Large intestine (tissue), 3 donors: ENCODE measurements at regions not wholly inside any gene's neighbourhood (a gene's known extent, or its start where the extent isn't known, plus 50 kb on each side); places are given as distances from the start of the nearest gene placed in this dataset.

ENCODE experiments used
- DNase-seq, 2 donors: peaks; one replicate each; pipeline versions ENCODE4 v3.0.0 to v3.0.0-alpha.2; 2013
- H3K27ac ChIP-seq: one replicate; pipeline ENCODE4 v1.5.1; 2013; ENCODE audit warnings: low read length
- H3K27me3 ChIP-seq: 2 replicates; pipeline ENCODE4 v1.6.1; 2013; ENCODE audit warnings: low read length; ENCODE audit not compliant: control insufficient read depth, insufficient read depth
- H3K36me3 ChIP-seq: 2 replicates; pipeline ENCODE4 v1.6.1; 2013; ENCODE audit warnings: low read length; ENCODE audit not compliant: control insufficient read depth, insufficient read depth
- H3K4me1 ChIP-seq: one replicate; pipeline ENCODE4 v1.6.1; 2013; ENCODE audit warnings: low read length; ENCODE audit not compliant: control insufficient read depth, insufficient read depth
- H3K4me3 ChIP-seq: one replicate; pipeline ENCODE4 v1.5.1; 2013; ENCODE audit warnings: low read length
- H3K9me3 ChIP-seq: one replicate; pipeline ENCODE4 v1.6.1; 2013; ENCODE audit warnings: mild to moderate bottlenecking, low read depth, low read length, moderate library complexity; ENCODE audit not compliant: control insufficient read depth
- WGBS: methylation state at CpG from one replicate; pipeline ENCODE4 v1.1.5; 2013; ENCODE audit warnings: low lambda C conversion rate; ENCODE audit not compliant: insufficient coverage; 5-methylcytosine and 5-hydroxymethylcytosine counted together

DNA sequence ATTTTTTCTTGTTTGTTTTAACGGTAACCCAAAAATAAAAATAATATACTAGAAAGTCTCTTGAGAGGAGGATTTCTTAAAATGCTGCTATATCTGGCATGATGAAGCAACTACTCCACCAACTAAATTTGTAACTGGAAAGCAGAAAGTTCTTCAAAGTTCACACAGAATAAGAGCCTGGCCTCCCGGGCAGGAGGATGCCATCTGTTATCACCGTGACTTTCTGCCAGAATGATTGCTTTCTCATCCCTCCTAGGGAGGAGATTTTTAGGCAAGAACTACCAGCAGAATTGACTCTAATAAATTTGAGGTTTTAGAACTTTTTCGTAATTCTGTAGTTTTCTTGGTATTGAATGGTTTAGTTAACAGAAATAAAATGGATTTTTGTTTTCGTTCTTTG, 464.6 kb upstream of the ACTBL2 start:
- Histone ChIP-seq H3K9me3 (no peaks in the 10 kb centered on the region), H3K4me1 (no peaks in the 10 kb centered on the region), H3K36me3 (no peaks in the 10 kb centered on the region), H3K4me3 (no peak overlapping the region), H3K27ac (no peak overlapping the region), H3K27me3 (no peaks in the 10 kb centered on the region)
- 100% methylated on average over 2 of the region's 5 CpGs for WGBS
- no peak for DNase-seq

- Histone ChIP-seq H3K4me3 (no peak overlapping the region), H3K9me3 (no peaks in the 10 kb centered on the region), H3K27me3 (no peaks in the 10 kb centered on the region), H3K4me1 (no peaks in the 10 kb centered on the region), H3K36me3 (no peaks in the 10 kb centered on the region), H3K27ac (no peak overlapping the region)
- DNase-seq: no peak
- 71% methylated on average over 1 of the region's 3 CpGs for WGBS
Observed at GRCh38 chr5:57940879-57941278, 458.3 kb upstream of the ACTBL2 start.

- H3K27me3 ChIP-seq: no peaks in the 10 kb centered on the region
- H3K4me3 ChIP-seq: no peak overlapping the region
- 100% methylated on average over 1 of the region's 3 CpGs for WGBS
- no peaks in the 10 kb centered on the region for H3K36me3 ChIP-seq
- no peaks in the 10 kb centered on the region for H3K4me1 ChIP-seq
- no peak overlapping the region for H3K27ac ChIP-seq
- no peaks in the 10 kb centered on the region for H3K9me3 ChIP-seq
- DNase-seq: no peak
Observed at GRCh38 chr5:57940236-57940635, 457.6 kb upstream of the ACTBL2 start.

DNA sequence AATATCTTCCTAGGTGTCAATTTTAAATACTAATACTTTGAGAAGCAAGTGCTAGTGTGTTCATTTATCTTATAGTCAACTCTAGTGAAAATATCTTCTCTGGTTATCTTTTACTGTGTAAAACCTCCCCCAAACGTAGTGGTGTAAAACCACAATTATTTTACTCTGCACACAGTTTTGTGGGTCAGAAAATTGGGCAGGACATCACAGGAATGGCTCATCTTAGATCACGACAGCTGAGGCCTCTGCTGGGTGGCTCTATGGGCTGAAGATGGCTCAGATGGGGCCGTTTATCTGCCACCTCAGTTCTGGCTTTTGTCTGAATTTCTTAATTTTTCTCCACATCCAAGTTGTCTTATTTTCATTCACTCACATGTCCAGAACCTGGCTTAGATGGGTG, 457.2 kb upstream of the ACTBL2 start:
- Histone ChIP-seq H3K4me3 (no peak overlapping the region), H3K27ac (no peak overlapping the region), H3K9me3 (no peaks in the 10 kb centered on the region), H3K4me1 (no peaks in the 10 kb centered on the region), H3K27me3 (no peaks in the 10 kb centered on the region), H3K36me3 (no peaks in the 10 kb centered on the region)
- no peak for DNase-seq
- no CpG with 5 or more reads among the region's 3 CpGs for WGBS

DNA sequence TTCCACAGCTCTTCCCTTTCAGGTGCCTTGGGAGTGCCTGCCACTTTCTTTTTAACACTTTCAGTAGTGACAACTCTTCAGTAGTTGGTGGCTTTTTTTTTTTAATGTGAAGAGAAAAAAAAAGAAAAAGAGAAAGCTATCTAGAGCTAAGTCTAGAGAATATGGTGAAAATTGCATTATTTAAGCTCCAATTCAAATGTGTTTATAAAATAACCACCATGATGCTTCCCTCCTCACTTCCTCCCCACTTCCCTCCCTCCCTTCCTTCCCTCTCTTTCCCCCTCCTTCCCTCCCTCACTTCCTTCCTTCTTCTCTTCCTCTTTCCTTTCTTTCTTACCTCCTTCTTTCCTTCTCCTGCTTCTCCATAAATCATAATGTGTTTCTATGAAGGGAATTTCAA, 456.7 kb upstream of the ACTBL2 start:
- no peaks in the 10 kb centered on the region for H3K27me3 ChIP-seq
- no peak overlapping the region for H3K4me3 ChIP-seq
- H3K36me3 ChIP-seq: no peaks in the 10 kb centered on the region
- H3K9me3 ChIP-seq: no peaks in the 10 kb centered on the region
- H3K27ac ChIP-seq: no peak overlapping the region
- no peak for DNase-seq
- no peaks in the 10 kb centered on the region for H3K4me1 ChIP-seq

GRCh38 chr5:57938174-57938557, 455.6 kb upstream of the ACTBL2 start:
- Histone ChIP-seq H3K36me3 (no peaks in the 10 kb centered on the region), H3K9me3 (no peaks in the 10 kb centered on the region), H3K4me3 (no peak overlapping the region), H3K27me3 (no peaks in the 10 kb centered on the region), H3K4me1 (no peaks in the 10 kb centered on the region), H3K27ac (no peak overlapping the region)
- no peak for DNase-seq

- Histone ChIP-seq H3K4me3 (no peak overlapping the region), H3K36me3 (no peaks in the 10 kb centered on the region), H3K4me1 (no peaks in the 10 kb centered on the region), H3K27ac (no peak overlapping the region), H3K9me3 (no peaks in the 10 kb centered on the region), H3K27me3 (no peaks in the 10 kb centered on the region)
- 100% methylated on average over 3 of the region's 4 CpGs for WGBS
- DNase-seq: no peak
Observed at GRCh38 chr5:57937501-57938173, 455.0 kb upstream of the ACTBL2 start.

DNA sequence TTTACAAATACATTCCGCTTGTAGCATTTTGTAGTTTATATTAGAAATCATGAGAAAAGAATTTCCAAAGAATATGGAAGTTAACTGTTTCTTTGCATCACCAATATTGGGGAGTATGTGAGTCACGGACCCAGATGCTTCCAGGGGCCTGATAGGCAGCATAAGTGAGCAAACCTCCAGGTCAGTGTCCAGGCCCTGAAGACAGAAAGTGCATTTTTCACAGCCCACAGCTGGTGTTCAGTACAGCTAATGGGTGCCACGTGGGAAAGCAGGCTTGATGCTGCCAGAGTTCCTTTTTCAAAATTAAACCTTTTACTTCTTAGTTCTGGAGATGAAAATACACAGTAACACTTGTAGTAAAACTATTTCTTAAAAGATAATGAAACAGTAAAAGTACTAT, 454.4 kb upstream of the ACTBL2 start:
- Histone ChIP-seq H3K27ac (no peak overlapping the region), H3K4me3 (no peak overlapping the region), H3K9me3 (no peaks in the 10 kb centered on the region), H3K36me3 (no peaks in the 10 kb centered on the region), H3K27me3 (no peaks in the 10 kb centered on the region), H3K4me1 (no peaks in the 10 kb centered on the region)
- 57% methylated on average over 1 of the region's 3 CpGs for WGBS
- no peak for DNase-seq

DNA sequence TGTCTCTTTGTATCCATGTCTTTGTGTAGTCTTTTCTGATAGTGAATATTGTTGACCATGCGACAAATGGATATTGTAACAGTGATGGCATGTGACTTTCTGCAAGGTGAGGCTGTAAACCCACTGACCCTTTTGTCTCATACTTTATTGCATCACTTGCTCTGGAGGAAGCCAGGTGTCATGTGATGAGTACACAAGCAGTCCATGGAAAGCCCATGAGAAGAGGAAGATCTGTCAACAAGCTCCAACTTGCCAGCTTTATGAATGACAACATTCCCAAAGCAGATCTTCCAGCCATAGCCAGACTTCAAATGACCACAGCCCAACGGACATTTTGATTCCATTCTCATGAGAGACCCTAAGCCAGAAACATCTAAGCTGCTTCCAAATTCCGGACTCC, 450.1 kb upstream of the ACTBL2 start:
- H3K9me3 ChIP-seq: no peaks in the 10 kb centered on the region
- no peaks in the 10 kb centered on the region for H3K4me1 ChIP-seq
- no CpG with 5 or more reads among the region's 3 CpGs for WGBS
- H3K27ac ChIP-seq: no peak overlapping the region
- H3K36me3 ChIP-seq: no peaks in the 10 kb centered on the region
- peak; percentile 26 to 33 for DNase-seq
- H3K27me3 ChIP-seq: no peaks in the 10 kb centered on the region
- no peak overlapping the region for H3K4me3 ChIP-seq

- H3K27me3 ChIP-seq: no peaks in the 10 kb centered on the region
- 71% methylated on average over 1 of the region's 1 CpG for WGBS
- DNase-seq: no peak
- H3K4me3 ChIP-seq: no peak overlapping the region
- no peak overlapping the region for H3K27ac ChIP-seq
- no peaks in the 10 kb centered on the region for H3K36me3 ChIP-seq
- H3K4me1 ChIP-seq: no peaks in the 10 kb centered on the region
- H3K9me3 ChIP-seq: no peaks in the 10 kb centered on the region
Observed at GRCh38 chr5:57931807-57932206, 449.2 kb upstream of the ACTBL2 start.

GRCh38 chr5:57931352-57931751, 448.7 kb upstream of the ACTBL2 start:
- H3K27ac ChIP-seq: no peak overlapping the region
- no peaks in the 10 kb centered on the region for H3K4me1 ChIP-seq
- no peaks in the 10 kb centered on the region for H3K36me3 ChIP-seq
- DNase-seq: no peak
- H3K4me3 ChIP-seq: no peak overlapping the region
- no peaks in the 10 kb centered on the region for H3K27me3 ChIP-seq
- H3K9me3 ChIP-seq: no peaks in the 10 kb centered on the region
